ENCODE measurements at regions not wholly inside any gene's neighbourhood (a gene's known extent, or its start where the extent isn't known, plus 50 kb on each side); places are given as distances from the start of the nearest gene placed in this dataset.

- TF ChIP-seq CTCF (IDR thresholded peaks at IDR 0.05) = no peak
- H3K27ac Mint-ChIP-seq = no peak overlapping the region
- H3K9me3 Mint-ChIP-seq = peaks cover 0 to 21% (median 10%) of the 10 kb centered on the region in 7 donors
- Histone ChIP-seq H3K4me3 (replicated peaks in 1 of 3; ENCODE audit: low read depth in 2 of 3, low read length in 3 of 3) (no peak overlapping the region), H3K27me3 (ENCODE audit: control insufficient read depth in 2 of 2, insufficient read depth in 2 of 2, low read length in 2 of 2) (no peaks in the 10 kb centered on the region), H3K27ac (ENCODE audit: low read depth in 1 of 2, low read length in 2 of 2) (no peak overlapping the region), H3K79me2 (ENCODE audit: insufficient read depth, low read length) (no peaks in the 10 kb centered on the region), H3K4me1 (ENCODE audit: control insufficient read depth in 1 of 2, insufficient read depth in 2 of 2, low read length in 2 of 2) (no peaks in the 10 kb centered on the region), H4K20me1 (ENCODE audit: insufficient read depth, low read length) (no peaks in the 10 kb centered on the region), H2AFZ (ENCODE audit: insufficient read depth, low read depth, low read length, poor library complexity, severe bottlenecking) (no peak overlapping the region), H3K36me3 (replicated peaks in 1 of 2; ENCODE audit: control insufficient read depth in 1 of 2, insufficient read depth in 2 of 2, low read length in 2 of 2) (no peaks in the 10 kb centered on the region), H3K4me2 (replicated peaks; ENCODE audit: extremely low read depth, low read length, poor library complexity, severe bottlenecking) (no peak overlapping the region), H3K9me3 (replicated peaks in 1 of 2; ENCODE audit: control insufficient read depth in 1 of 2, insufficient read depth in 1 of 2, low read length in 2 of 2) (peaks cover 0 to 6% of the 10 kb centered on the region in 2 donors), H3K9ac (ENCODE audit: insufficient read depth, low read length, poor library complexity, severe bottlenecking) (no peak overlapping the region)
- no peak overlapping the region for H3K4me3 Mint-ChIP-seq
- no peak for DNase-seq
- peaks cover 7% of the 10 kb centered on the region for H3K4me1 Mint-ChIP-seq
- peaks cover 3 to 13% (median 12%) of the 10 kb centered on the region in 3 donors for H3K27me3 Mint-ChIP-seq (ENCODE audit: low read depth in 3 of 3)
- 93% methylated on average over 3 of the region's 6 CpGs for WGBS (ENCODE audit: insufficient coverage)
- H3K36me3 Mint-ChIP-seq = no peaks in the 10 kb centered on the region
- intact Hi-C loops (cut with micrococcal nuclease) = no loop called here
Measured at GRCh38 chr2:239787538-239788050, 237.5 kb downstream of the NDUFA10 start.

- Histone ChIP-seq H3K27ac (ENCODE audit: low read depth in 1 of 2, low read length in 2 of 2) (no peak overlapping the region), H3K9me3 (replicated peaks in 1 of 2; ENCODE audit: control insufficient read depth in 1 of 2, insufficient read depth in 1 of 2, low read length in 2 of 2) (peaks cover 0 to 6% of the 10 kb centered on the region in 2 donors), H3K36me3 (replicated peaks in 1 of 2; ENCODE audit: control insufficient read depth in 1 of 2, insufficient read depth in 2 of 2, low read length in 2 of 2) (no peaks in the 10 kb centered on the region), H2AFZ (ENCODE audit: insufficient read depth, low read depth, low read length, poor library complexity, severe bottlenecking) (no peak overlapping the region), H3K4me2 (replicated peaks; ENCODE audit: extremely low read depth, low read length, poor library complexity, severe bottlenecking) (no peak overlapping the region), H3K4me1 (ENCODE audit: control insufficient read depth in 1 of 2, insufficient read depth in 2 of 2, low read length in 2 of 2) (no peaks in the 10 kb centered on the region), H3K9ac (ENCODE audit: insufficient read depth, low read length, poor library complexity, severe bottlenecking) (no peak overlapping the region), H3K4me3 (replicated peaks in 1 of 3; ENCODE audit: low read depth in 2 of 3, low read length in 3 of 3) (no peak overlapping the region), H3K79me2 (ENCODE audit: insufficient read depth, low read length) (no peaks in the 10 kb centered on the region), H3K27me3 (ENCODE audit: control insufficient read depth in 2 of 2, insufficient read depth in 2 of 2, low read length in 2 of 2) (no peaks in the 10 kb centered on the region), H4K20me1 (ENCODE audit: insufficient read depth, low read length) (no peaks in the 10 kb centered on the region)
- no peak for TF ChIP-seq CTCF (IDR thresholded peaks at IDR 0.05)
- Mint-ChIP-seq H3K36me3 (no peaks in the 10 kb centered on the region), H3K9me3 (peaks cover 0 to 21% (median 11%) of the 10 kb centered on the region in 7 donors), H3K27me3 (ENCODE audit: low read depth in 3 of 3) (peaks cover 3 to 13% (median 12%) of the 10 kb centered on the region in 3 donors), H3K4me1 (peaks cover 7% of the 10 kb centered on the region), H3K4me3 (no peak overlapping the region), H3K27ac (no peak overlapping the region)
- no peak for DNase-seq
- intact Hi-C loops (cut with micrococcal nuclease) = no loop called here
- WGBS (ENCODE audit: insufficient coverage) = no CpG with 5 or more reads among the region's 2 CpGs
Measured at GRCh38 chr2:239786791-239787190, 238.4 kb downstream of the NDUFA10 start.
